ENCODE measurements at regions not wholly inside any gene's neighbourhood (a gene's known extent, or its start where the extent isn't known, plus 50 kb on each side); places are given as distances from the start of the nearest gene placed in this dataset.

- TF ChIP-seq CTCF (IDR thresholded peaks at IDR 0.05): no peak
- TF ChIP-seq POLR2A (IDR thresholded peaks at IDR 0.05): no peak
Measured at GRCh38 chr10:23584396-23584795, 145.5 kb downstream of the OTUD1 start.
